Right renal cortex interstitium (tissue), 3 donors: ENCODE measurements at regions not wholly inside any gene's neighbourhood (a gene's known extent, or its start where the extent isn't known, plus 50 kb on each side); places are given as distances from the start of the nearest gene placed in this dataset.

Experiments
- DNase-seq, 3 donors: peaks; one replicate each; pipeline ENCODE4 v3.0.0-alpha.2; 2013; ENCODE audit warnings: low read depth in 3 of 3, low spot score in 2 of 3

GRCh38 chr11:120034176-120034875 lies 103.6 kb downstream of the TRIM29 start:
- no peak for DNase-seq

GRCh38 chr11:120032766-120033390 lies 105.0 kb downstream of the TRIM29 start:
- no peak for DNase-seq

- no peak for DNase-seq
Measured at GRCh38 chr11:120031612-120032600, 106.0 kb downstream of the TRIM29 start.

- DNase-seq = no peak
Measured at GRCh38 chr11:120031156-120031555, 106.8 kb downstream of the TRIM29 start.

GRCh38 chr11:120030411-120030810 lies 107.5 kb downstream of the TRIM29 start:
- DNase-seq = no peak

- DNase-seq = no peak
Measured at GRCh38 chr11:120029321-120029720, 108.6 kb downstream of the TRIM29 start.

GRCh38 chr11:120028897-120029258 lies 109.0 kb downstream of the TRIM29 start:
- no peak for DNase-seq

- DNase-seq = no peak
Measured at GRCh38 chr11:120028181-120028896, 109.6 kb downstream of the TRIM29 start.

GRCh38 chr11:120027546-120028180 lies 110.2 kb downstream of the TRIM29 start:
- no peak for DNase-seq

- DNase-seq = no peak
Measured at GRCh38 chr11:120025606-120026335, 112.1 kb downstream of the TRIM29 start.

- no peak for DNase-seq
Measured at GRCh38 chr11:120024586-120024985, 113.3 kb downstream of the TRIM29 start.

GRCh38 chr11:120024046-120024445 lies 113.9 kb downstream of the TRIM29 start:
- DNase-seq = no peak

GRCh38 chr11:120023551-120023950 lies 114.4 kb downstream of the TRIM29 start:
- DNase-seq = no peak

- DNase-seq = no peak
Measured at GRCh38 chr11:120023120-120023519, 114.8 kb downstream of the TRIM29 start.

GRCh38 chr11:120022617-120023016 lies 115.3 kb downstream of the TRIM29 start:
- no peak for DNase-seq

- DNase-seq = no peak
Measured at GRCh38 chr11:120021978-120022377, 115.9 kb downstream of the TRIM29 start.

- no peak for DNase-seq
Measured at GRCh38 chr11:120021391-120021953, 116.4 kb downstream of the TRIM29 start.

GRCh38 chr11:120020981-120021380 lies 116.9 kb downstream of the TRIM29 start:
- no peak for DNase-seq

GRCh38 chr11:120020486-120020885 lies 117.4 kb downstream of the TRIM29 start:
- no peak for DNase-seq
